IMR-90 (cell line): ENCODE measurements at regions not wholly inside any gene's neighbourhood (a gene's known extent, or its start where the extent isn't known, plus 50 kb on each side); places are given as distances from the start of the nearest gene placed in this dataset.
"Not testable (repeated sequence)": the region's sequence is repeated elsewhere in the genome, so short reads cannot be mapped to it uniquely, and the experiment has no call there.

Experiments
- ATAC-seq: fragments of 200-7000 bp; cut with Tn5 transposase; 2 replicates; pipeline ENCODE4 v1.9.1; 2020; ENCODE audit warnings: low read depth, mild to moderate bottlenecking, moderate library complexity
- BruUV-seq: library from RNA; stranded (reverse); fragments of 400-500 nt; replicated peaks from 2 replicates; lab custom pipeline; 2021; lab: Mats Ljungman, UMichigan
- CTCF ChIA-PET: fragments of 300-600 bp; formaldehyde crosslinking; extraction: SDS; loops from one replicate; lab custom pipeline; 2021; ENCODE audit warnings: antibody characterized with exemption; lab: Yijun Ruan, JAX
- POLR2A ChIA-PET: fragments of 300-600 bp; sonication (Branson Sonifier 250); formaldehyde crosslinking; loops from one replicate; lab custom pipeline; 2022; ENCODE audit warnings: antibody characterized with exemption; ENCODE audit not compliant: unreplicated experiment; lab: Charles Lee
- DNase-seq: peaks from one replicate; pipeline ENCODE4 v3.0.0; 2013
- H2AFZ ChIP-seq: replicated peaks from 2 replicates; pipeline ENCODE3; 2013; ENCODE audit warnings: low read length, mild to moderate bottlenecking; ENCODE audit not compliant: poor library complexity
- H2AK5ac ChIP-seq: 2 replicates; pipeline ENCODE4 v1.6.1; 2013; ENCODE audit warnings: low read depth, low read length, inconsistent platforms
- H2AK9ac ChIP-seq: replicated peaks from 2 replicates; pipeline ENCODE3; 2013; ENCODE audit warnings: mild to moderate bottlenecking, low read depth, low read length, moderate library complexity; ENCODE audit not compliant: poor library complexity
- H2BK120ac ChIP-seq: 2 replicates; pipeline ENCODE4 v1.6.1; 2013; ENCODE audit warnings: low read depth, low read length, inconsistent platforms
- H2BK15ac ChIP-seq: 3 replicates; pipeline ENCODE4 v1.6.1; 2013; ENCODE audit warnings: low read depth, low read length, inconsistent platforms
- H2BK20ac ChIP-seq: 2 replicates; pipeline ENCODE4 v1.6.1; 2013; ENCODE audit warnings: low read depth, mild to moderate bottlenecking, inconsistent platforms, low read length, moderate library complexity
- H2BK5ac ChIP-seq: 2 replicates; pipeline ENCODE4 v1.6.1; 2013; ENCODE audit warnings: mild to moderate bottlenecking, low read depth, low read length, inconsistent platforms; ENCODE audit not compliant: poor library complexity, severe bottlenecking
- H3K14ac ChIP-seq: replicated peaks from 2 replicates; pipeline ENCODE4 v1.6.1; 2013; ENCODE audit warnings: low read depth, low read length, inconsistent platforms
- H3K18ac ChIP-seq: 2 replicates; pipeline ENCODE4 v1.6.1; 2013; ENCODE audit warnings: low read depth, low read length, control low read depth
- H3K23ac ChIP-seq: 2 replicates; pipeline ENCODE4 v1.6.1; 2013; ENCODE audit warnings: low read depth, low read length, inconsistent platforms
- H3K27ac ChIP-seq: 2 replicates; pipeline ENCODE4 v1.5.1; 2013; ENCODE audit warnings: mild to moderate bottlenecking, control low read depth, low read length; ENCODE audit not compliant: insufficient read depth
- H3K27me3 ChIP-seq: 2 replicates; pipeline ENCODE4 v1.6.1; 2013; ENCODE audit warnings: low read length; ENCODE audit not compliant: control insufficient read depth, insufficient read depth
- H3K36me3 ChIP-seq: 2 replicates; pipeline ENCODE4 v1.6.1; 2013; ENCODE audit warnings: low read length, mixed read lengths; ENCODE audit not compliant: control insufficient read depth, insufficient read depth
- H3K4ac ChIP-seq: 2 replicates; pipeline ENCODE4 v1.6.1; 2013; ENCODE audit warnings: low read depth, low read length, inconsistent platforms
- H3K4me1 ChIP-seq: 2 replicates; pipeline ENCODE4 v1.6.1; 2013; ENCODE audit warnings: low read length, mixed read lengths; ENCODE audit not compliant: control insufficient read depth, insufficient read depth
- H3K4me2 ChIP-seq: 2 replicates; pipeline ENCODE4 v1.6.1; 2013; ENCODE audit warnings: low read depth, mild to moderate bottlenecking, control low read depth, low read length, moderate library complexity
- H3K4me3 ChIP-seq: 2 replicates; pipeline ENCODE4 v1.5.1; 2013; ENCODE audit warnings: low read depth, mild to moderate bottlenecking, control low read depth, low read length, moderate library complexity; ENCODE audit not compliant: insufficient read depth
- H3K56ac ChIP-seq: 2 replicates; pipeline ENCODE4 v1.6.1; 2013; ENCODE audit warnings: low read length, inconsistent platforms; ENCODE audit not compliant: insufficient read depth; ENCODE audit errors: extremely low read depth
- H3K79me1 ChIP-seq, 2 experiments: 2 replicates each; pipeline ENCODE4 v1.6.1; 2013; ENCODE audit warnings: low read length in 2 of 2, inconsistent platforms in 1 of 2, low read depth in 1 of 2
- H3K9ac ChIP-seq: 2 replicates; pipeline ENCODE4 v1.6.1; 2013; ENCODE audit warnings: low read depth, low read length, control low read depth
- H3K9me1 ChIP-seq: 2 replicates; pipeline ENCODE4 v1.6.1; 2013; ENCODE audit warnings: low read length, inconsistent platforms; ENCODE audit not compliant: insufficient read depth
- H3K9me3 ChIP-seq: 2 replicates; pipeline ENCODE4 v1.6.1; 2013; ENCODE audit warnings: low read length; ENCODE audit not compliant: control insufficient read depth, insufficient read depth
- H4K20me1 ChIP-seq: 2 replicates; pipeline ENCODE4 v1.6.1; 2013; ENCODE audit warnings: low read length, inconsistent platforms; ENCODE audit not compliant: insufficient read depth
- H4K5ac ChIP-seq: 2 replicates; pipeline ENCODE4 v1.6.1; 2013; ENCODE audit warnings: mild to moderate bottlenecking, low read depth, low read length, control low read depth
- H4K8ac ChIP-seq, 2 experiments: 2 replicates each; pipeline ENCODE4 v1.6.1; 2013; ENCODE audit warnings: low read depth in 2 of 2, low read length in 2 of 2, control low read depth in 1 of 2, inconsistent platforms in 1 of 2
- H4K91ac ChIP-seq: 2 replicates; pipeline ENCODE4 v1.6.1; 2013; ENCODE audit warnings: low read depth, low read length, inconsistent platforms; ENCODE audit not compliant: insufficient read depth
- WGBS, 2 experiments: methylation state at CpG; one replicate each; pipeline versions ENCODE4 v1.1.5 to v1.1.7; 2013; ENCODE audit warnings: missing lambda C conversion rate in 2 of 2; ENCODE audit not compliant: insufficient read length in 1 of 2; ENCODE audit errors: extremely low coverage in 2 of 2; 5-methylcytosine and 5-hydroxymethylcytosine counted together
- dilution Hi-C: fragments of 300-500 bp; cut with HindIII; formaldehyde crosslinking; loops from one replicate; pipeline ENCODE4 v1.14.3; 2018; ENCODE audit warnings: low sequenced_read_pairs; ENCODE audit not compliant: unreplicated experiment
- in situ Hi-C: fragments of 300-500 bp; cut with MboI; formaldehyde crosslinking; loops from 3 replicates; pipeline ENCODE4 v1.14.3; 2019; ENCODE audit warnings: low sequenced_read_pairs, inconsistent platforms, mixed read lengths
- intact Hi-C: fragments of 100-400 bp; cut with micrococcal nuclease; formaldehyde crosslinking; loops from 2 replicates; pipeline ENCODE4 v1.10.0; 2022

GRCh38 chr6:144795022-144795421 lies 509.9 kb downstream of the UTRN start:
- H2AK9ac ChIP-seq, in situ Hi-C loops, H2BK20ac ChIP-seq, H2BK15ac ChIP-seq, H3K27me3 ChIP-seq, H2AFZ ChIP-seq, H3K36me3 ChIP-seq, H3K27ac ChIP-seq, H3K9ac ChIP-seq, H3K23ac ChIP-seq, H4K8ac ChIP-seq, CTCF ChIA-PET, H4K5ac ChIP-seq, H3K18ac ChIP-seq, intact Hi-C loops, H2BK5ac ChIP-seq, BruUV-seq, H3K56ac ChIP-seq, H4K91ac ChIP-seq, H3K79me1 ChIP-seq, H3K9me3 ChIP-seq, H3K4me1 ChIP-seq, H3K14ac ChIP-seq, H2BK120ac ChIP-seq, H4K20me1 ChIP-seq, POLR2A ChIA-PET, H3K4ac ChIP-seq, DNase-seq, H3K9me1 ChIP-seq, H3K4me3 ChIP-seq, H2AK5ac ChIP-seq, ATAC-seq, dilution Hi-C loops, H3K4me2 ChIP-seq: not testable (repeated sequence)
- no CpG with 5 or more reads among the region's 2 CpGs for WGBS, 2 experiments
